GM06990 (cell line): ENCODE measurements at regions not wholly inside any gene's neighbourhood (a gene's known extent, or its start where the extent isn't known, plus 50 kb on each side); places are given as distances from the start of the nearest gene placed in this dataset.

Experiments used
- DNase-seq: peaks from one replicate; pipeline ENCODE4 v3.0.0-alpha.2; 2011; ENCODE audit not compliant: insufficient read length; ENCODE audit errors: extremely low read depth
- H3K27me3 ChIP-seq: replicated peaks from 2 replicates; pipeline ENCODE4 v1.6.0; 2011; ENCODE audit warnings: low read length; ENCODE audit not compliant: control insufficient read depth, insufficient read depth
- H3K36me3 ChIP-seq: 2 replicates; pipeline ENCODE4 v1.5.1; 2011; ENCODE audit warnings: low read length; ENCODE audit not compliant: control insufficient read depth, insufficient read depth
- H3K4me3 ChIP-seq: replicated peaks from 2 replicates; pipeline ENCODE4 v1.5.1; 2011; ENCODE audit warnings: low read depth, mild to moderate bottlenecking, control low read depth, low read length
- TF ChIP-seq, protein P1 (sequence below): IDR thresholded peaks from 2 replicates; pipeline ENCODE4 v1.5.1; 2011; ENCODE audit warnings: low read length, control low read depth, mild to moderate bottlenecking, inconsistent platforms; ENCODE audit not compliant: insufficient read depth, poor library complexity, severe bottlenecking

DNA sequence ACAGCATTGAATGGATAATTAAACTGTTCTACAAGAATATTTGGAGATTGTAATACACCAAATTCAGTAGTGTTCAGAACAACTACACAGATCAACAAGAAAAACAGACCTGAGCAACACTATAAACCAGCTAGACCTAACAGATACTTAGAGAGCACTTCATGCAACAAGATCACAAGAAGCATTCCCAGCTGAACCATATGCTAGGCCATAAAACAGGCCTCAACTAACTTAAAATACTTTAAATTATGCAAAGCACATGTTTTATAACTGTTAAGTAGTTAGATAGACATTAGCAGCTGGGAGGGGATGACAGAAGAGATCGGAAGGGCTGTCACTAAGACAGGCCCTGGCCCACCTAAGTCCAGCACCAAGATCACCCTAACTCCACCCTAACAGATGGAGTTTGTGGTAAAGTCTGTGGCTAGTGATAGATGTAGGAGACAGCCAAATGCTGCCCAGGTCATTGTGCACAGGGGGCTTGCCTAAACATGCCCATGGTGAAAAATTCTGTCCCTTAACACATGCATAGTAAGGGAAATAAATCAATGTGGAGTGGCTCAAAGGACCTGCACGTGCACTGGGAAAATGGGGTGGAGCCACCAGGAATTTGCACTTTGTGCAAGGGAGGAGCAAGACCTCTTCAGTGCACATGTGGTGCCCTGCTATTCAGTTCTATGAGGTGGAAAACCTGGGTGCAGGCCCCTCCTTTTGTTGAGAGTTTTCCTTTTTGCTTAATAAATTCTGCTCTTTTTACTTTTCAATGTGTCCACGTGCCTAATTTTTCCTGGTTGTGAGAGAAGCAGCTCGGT lies 567.8 kb upstream of the NRG3 start:
- DNase-seq = no peak
- Histone ChIP-seq H3K27me3 (no peaks in the 10 kb centered on the region), H3K4me3 (no peak overlapping the region), H3K36me3 (no peaks in the 10 kb centered on the region)
- TF ChIP-seq, protein P1, sequence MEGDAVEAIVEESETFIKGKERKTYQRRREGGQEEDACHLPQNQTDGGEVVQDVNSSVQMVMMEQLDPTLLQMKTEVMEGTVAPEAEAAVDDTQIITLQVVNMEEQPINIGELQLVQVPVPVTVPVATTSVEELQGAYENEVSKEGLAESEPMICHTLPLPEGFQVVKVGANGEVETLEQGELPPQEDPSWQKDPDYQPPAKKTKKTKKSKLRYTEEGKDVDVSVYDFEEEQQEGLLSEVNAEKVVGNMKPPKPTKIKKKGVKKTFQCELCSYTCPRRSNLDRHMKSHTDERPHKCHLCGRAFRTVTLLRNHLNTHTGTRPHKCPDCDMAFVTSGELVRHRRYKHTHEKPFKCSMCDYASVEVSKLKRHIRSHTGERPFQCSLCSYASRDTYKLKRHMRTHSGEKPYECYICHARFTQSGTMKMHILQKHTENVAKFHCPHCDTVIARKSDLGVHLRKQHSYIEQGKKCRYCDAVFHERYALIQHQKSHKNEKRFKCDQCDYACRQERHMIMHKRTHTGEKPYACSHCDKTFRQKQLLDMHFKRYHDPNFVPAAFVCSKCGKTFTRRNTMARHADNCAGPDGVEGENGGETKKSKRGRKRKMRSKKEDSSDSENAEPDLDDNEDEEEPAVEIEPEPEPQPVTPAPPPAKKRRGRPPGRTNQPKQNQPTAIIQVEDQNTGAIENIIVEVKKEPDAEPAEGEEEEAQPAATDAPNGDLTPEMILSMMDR = no peak

DNA sequence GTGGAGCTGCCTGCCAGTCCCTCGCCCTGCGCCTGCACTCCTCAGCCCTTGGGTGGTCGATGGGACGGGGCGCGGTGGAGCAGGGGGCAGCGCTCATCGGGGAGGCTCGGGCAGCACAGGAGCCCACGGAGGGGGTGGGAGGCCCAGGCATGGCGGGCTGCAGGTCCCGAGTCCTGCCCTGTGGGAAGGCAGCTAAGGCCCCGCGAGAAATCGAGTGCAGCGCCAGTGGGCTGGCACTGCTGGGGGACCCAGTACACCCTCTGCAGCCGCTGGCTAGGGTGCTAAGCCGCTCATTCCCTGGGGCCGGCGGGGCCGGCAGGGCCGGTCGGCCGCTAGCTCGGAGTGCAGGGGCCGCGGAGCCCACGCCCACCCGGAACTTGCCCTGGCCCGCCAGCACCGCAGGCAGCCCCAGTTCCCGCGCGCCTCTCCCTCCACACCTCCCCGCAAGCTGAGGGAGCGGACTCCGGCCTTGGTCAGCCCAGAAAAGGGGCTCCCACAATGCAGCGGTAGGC lies 565.9 kb upstream of the NRG3 start:
- TF ChIP-seq, protein P1 = no peak

DNA sequence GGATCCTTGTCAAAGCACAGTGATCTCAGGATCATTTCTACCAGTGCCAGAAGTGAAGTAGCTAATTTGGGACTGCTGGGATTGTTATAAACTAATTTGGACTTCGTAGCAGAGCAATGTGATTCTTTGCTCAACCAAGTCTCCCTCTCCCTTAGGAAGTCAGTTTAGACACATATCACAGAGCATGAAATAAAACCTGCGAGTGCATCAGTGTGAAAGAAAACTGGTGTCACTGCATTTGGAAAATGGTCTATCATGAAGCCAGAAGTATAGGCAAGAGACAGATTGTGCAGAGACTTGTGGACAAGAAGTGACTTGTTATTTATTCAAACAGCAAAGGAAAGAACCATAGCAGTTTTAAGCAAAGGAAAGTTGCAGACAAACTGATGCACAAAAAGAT lies 560.5 kb upstream of the NRG3 start:
- Histone ChIP-seq H3K27me3 (no peaks in the 10 kb centered on the region), H3K36me3 (no peaks in the 10 kb centered on the region), H3K4me3 (no peak overlapping the region)
- DNase-seq = no peak
- TF ChIP-seq, protein P1 = no peak

More for the DNA sequence above, 565.9 kb upstream of the NRG3 start:
- Histone ChIP-seq H3K36me3 (no peaks in the 10 kb centered on the region), H3K27me3 (no peaks in the 10 kb centered on the region), H3K4me3 (no peak overlapping the region)
- DNase-seq = no peak

GRCh38 chr10:81315026-81315425 lies 560.0 kb upstream of the NRG3 start:
- Histone ChIP-seq H3K4me3 (no peak overlapping the region), H3K27me3 (no peaks in the 10 kb centered on the region), H3K36me3 (no peaks in the 10 kb centered on the region)
- TF ChIP-seq, protein P1 = no peak
- DNase-seq = no peak

DNA sequence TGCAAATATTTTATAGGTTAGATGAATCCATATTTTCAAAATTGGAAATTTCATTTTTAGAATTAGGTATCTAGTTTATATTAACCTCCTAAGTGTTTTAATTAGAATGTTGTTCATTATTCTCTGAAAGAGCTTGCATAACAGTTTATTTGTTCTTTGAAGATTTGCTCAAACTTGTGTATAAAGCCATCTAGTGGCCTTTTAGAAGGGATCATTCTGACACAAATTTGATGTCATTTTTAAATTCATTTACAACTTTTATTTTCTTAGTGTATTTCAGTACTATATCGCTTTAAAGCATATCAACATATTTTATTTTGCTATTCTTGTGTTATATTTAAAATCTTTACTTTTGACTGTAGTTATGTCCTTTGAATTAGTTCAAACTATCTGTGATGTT lies 527.0 kb upstream of the NRG3 start:
- Histone ChIP-seq H3K27me3 (no peaks in the 10 kb centered on the region), H3K4me3 (no peak overlapping the region), H3K36me3 (no peaks in the 10 kb centered on the region)
- no peak for DNase-seq
- TF ChIP-seq, protein P1 = peak; percentile 4
